Mesothelial cell of epicardium (in vitro differentiated cells): ENCODE measurements at regions not wholly inside any gene's neighbourhood (a gene's known extent, or its start where the extent isn't known, plus 50 kb on each side); places are given as distances from the start of the nearest gene placed in this dataset.

ENCODE experiments used
- DNase-seq, 2 experiments: peaks; one replicate each; pipeline ENCODE4 v3.0.0; 2021; ENCODE audit warnings: low spot score in 2 of 2; ENCODE audit not compliant: unreplicated experiment in 2 of 2
- H3K27ac Mint-ChIP-seq: 2 replicates; pipeline ENCODE4 v1.8.0; 2021; ENCODE audit warnings: mixed read lengths
- H3K27me3 Mint-ChIP-seq: 2 replicates; pipeline ENCODE4 v1.8.0; 2021; ENCODE audit warnings: low read depth, mixed read lengths
- H3K36me3 Mint-ChIP-seq: 2 replicates; pipeline ENCODE4 v1.8.0; 2021; ENCODE audit warnings: mixed read lengths
- H3K4me1 Mint-ChIP-seq: 2 replicates; pipeline ENCODE4 v1.8.0; 2021; ENCODE audit warnings: mixed read lengths
- H3K4me3 Mint-ChIP-seq: 2 replicates; pipeline ENCODE4 v1.8.0; 2021; ENCODE audit warnings: mild to moderate bottlenecking, moderate library complexity, mixed read lengths
- H3K9me3 Mint-ChIP-seq: 2 replicates; pipeline ENCODE4 v1.8.0; 2021; ENCODE audit warnings: mixed read lengths
- CTCF ChIP-seq: fragments of 200-600 bp; sonication (generic); IDR thresholded peaks from one replicate; pipeline ENCODE4 v1.5.0; 2021; ENCODE audit warnings: antibody characterized with exemption; ENCODE audit not compliant: unreplicated experiment

GRCh38 chr2:35864141-35864540 lies 491.4 kb upstream of the CRIM1 start:
- Mint-ChIP-seq H3K9me3 (no peaks in the 10 kb centered on the region), H3K27ac (no peak overlapping the region)

GRCh38 chr2:35858216-35858615 lies 497.4 kb upstream of the CRIM1 start:
- no peak for DNase-seq
- no peak overlapping the region for H3K27ac Mint-ChIP-seq
- H3K4me1 Mint-ChIP-seq = no peaks in the 10 kb centered on the region
- no peaks in the 10 kb centered on the region for H3K36me3 Mint-ChIP-seq
- H3K27me3 Mint-ChIP-seq = no peaks in the 10 kb centered on the region
- no peak for TF ChIP-seq CTCF
- peaks cover 4% of the 10 kb centered on the region for H3K9me3 Mint-ChIP-seq
- no peak overlapping the region for H3K4me3 Mint-ChIP-seq

More at GRCh38 chr2:35864141-35864540, 491.4 kb upstream of the CRIM1 start:
- Mint-ChIP-seq H3K27me3 (peaks cover 4% of the 10 kb centered on the region), H3K4me3 (no peak overlapping the region), H3K36me3 (no peaks in the 10 kb centered on the region), H3K4me1 (peaks cover 3% of the 10 kb centered on the region)
- no peak for DNase-seq
- TF ChIP-seq CTCF = no peak

GRCh38 chr2:35857498-35857897 lies 498.1 kb upstream of the CRIM1 start:
- Mint-ChIP-seq H3K4me3 (no peak overlapping the region), H3K9me3 (peaks cover 4% of the 10 kb centered on the region)

GRCh38 chr2:35831385-35831784 lies 524.2 kb upstream of the CRIM1 start:
- no peak for DNase-seq
- H3K9me3 Mint-ChIP-seq = no peaks in the 10 kb centered on the region
- no peaks in the 10 kb centered on the region for H3K36me3 Mint-ChIP-seq
- TF ChIP-seq CTCF = no peak
- no peak overlapping the region for H3K4me3 Mint-ChIP-seq
- H3K27ac Mint-ChIP-seq = no peak overlapping the region
- peaks cover 1% of the 10 kb centered on the region for H3K4me1 Mint-ChIP-seq
- H3K27me3 Mint-ChIP-seq = no peaks in the 10 kb centered on the region

More at GRCh38 chr2:35857498-35857897, 498.1 kb upstream of the CRIM1 start:
- Mint-ChIP-seq H3K36me3 (no peaks in the 10 kb centered on the region), H3K4me1 (no peaks in the 10 kb centered on the region), H3K27ac (no peak overlapping the region), H3K27me3 (no peaks in the 10 kb centered on the region)
- no peak for TF ChIP-seq CTCF
- no peak for DNase-seq

- Mint-ChIP-seq H3K4me1 (peaks cover 1% of the 10 kb centered on the region), H3K36me3 (no peaks in the 10 kb centered on the region), H3K27me3 (no peaks in the 10 kb centered on the region), H3K9me3 (no peaks in the 10 kb centered on the region), H3K4me3 (no peak overlapping the region), H3K27ac (no peak overlapping the region)
- no peak for TF ChIP-seq CTCF
- no peak for DNase-seq
Observed at GRCh38 chr2:35830833-35831232, 524.7 kb upstream of the CRIM1 start.

- Mint-ChIP-seq H3K9me3 (no peaks in the 10 kb centered on the region), H3K27me3 (no peaks in the 10 kb centered on the region)
Observed at GRCh38 chr2:35827086-35827485, 528.5 kb upstream of the CRIM1 start.

More at GRCh38 chr2:35827086-35827485, 528.5 kb upstream of the CRIM1 start:
- DNase-seq = no peak
- peaks cover 1% of the 10 kb centered on the region for H3K4me1 Mint-ChIP-seq
- H3K4me3 Mint-ChIP-seq = no peak overlapping the region
- TF ChIP-seq CTCF = no peak
- no peak overlapping the region for H3K27ac Mint-ChIP-seq
- no peaks in the 10 kb centered on the region for H3K36me3 Mint-ChIP-seq
